DOHH2 (cell line): ENCODE measurements at regions not wholly inside any gene's neighbourhood (a gene's known extent, or its start where the extent isn't known, plus 50 kb on each side); places are given as distances from the start of the nearest gene placed in this dataset.

ENCODE experiments used
- EZH2phosphoT487 ChIP-seq: fragments of 200-600 bp; sonication (generic); IDR thresholded peaks from 2 replicates; pipeline ENCODE4 v1.6.1; 2017; ENCODE audit warnings: borderline replicate concordance, mild to moderate bottlenecking, antibody characterized with exemption, low read length, moderate library complexity, mixed read lengths
- TF ChIP-seq, protein P1 (sequence below): fragments of 200-600 bp; sonication (generic); IDR thresholded peaks from one replicate; pipeline ENCODE4 v1.5.1; 2014; ENCODE audit warnings: antibody characterized with exemption, mild to moderate bottlenecking, low read depth, low read length; ENCODE audit not compliant: poor library complexity, severe bottlenecking

DNA sequence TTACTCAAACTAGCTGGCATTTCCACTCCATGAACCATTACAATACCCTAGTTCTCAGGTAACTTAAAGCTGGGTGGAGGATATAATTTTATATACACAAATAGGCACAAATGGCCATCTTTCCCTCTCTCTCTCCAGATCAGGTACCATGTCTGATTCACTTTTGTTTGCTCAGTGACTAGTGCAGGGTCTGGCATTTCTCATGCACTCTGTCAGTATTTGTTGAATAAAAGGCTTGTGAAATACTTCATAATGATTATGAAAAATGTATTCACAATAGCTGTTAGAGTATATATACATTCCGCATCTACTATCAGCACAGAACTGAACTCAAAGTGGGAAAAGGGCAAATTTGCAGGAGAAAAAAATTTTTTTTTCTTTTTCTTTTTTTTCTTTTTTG, 510.2 kb upstream of the USP24 start:
- TF ChIP-seq, protein P1, sequence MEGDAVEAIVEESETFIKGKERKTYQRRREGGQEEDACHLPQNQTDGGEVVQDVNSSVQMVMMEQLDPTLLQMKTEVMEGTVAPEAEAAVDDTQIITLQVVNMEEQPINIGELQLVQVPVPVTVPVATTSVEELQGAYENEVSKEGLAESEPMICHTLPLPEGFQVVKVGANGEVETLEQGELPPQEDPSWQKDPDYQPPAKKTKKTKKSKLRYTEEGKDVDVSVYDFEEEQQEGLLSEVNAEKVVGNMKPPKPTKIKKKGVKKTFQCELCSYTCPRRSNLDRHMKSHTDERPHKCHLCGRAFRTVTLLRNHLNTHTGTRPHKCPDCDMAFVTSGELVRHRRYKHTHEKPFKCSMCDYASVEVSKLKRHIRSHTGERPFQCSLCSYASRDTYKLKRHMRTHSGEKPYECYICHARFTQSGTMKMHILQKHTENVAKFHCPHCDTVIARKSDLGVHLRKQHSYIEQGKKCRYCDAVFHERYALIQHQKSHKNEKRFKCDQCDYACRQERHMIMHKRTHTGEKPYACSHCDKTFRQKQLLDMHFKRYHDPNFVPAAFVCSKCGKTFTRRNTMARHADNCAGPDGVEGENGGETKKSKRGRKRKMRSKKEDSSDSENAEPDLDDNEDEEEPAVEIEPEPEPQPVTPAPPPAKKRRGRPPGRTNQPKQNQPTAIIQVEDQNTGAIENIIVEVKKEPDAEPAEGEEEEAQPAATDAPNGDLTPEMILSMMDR: no peak
- no peak for TF ChIP-seq EZH2phosphoT487
